Stimulated activated CD8-positive, alpha-beta memory T cell treated with anti-CD3 and anti-CD28 coated beads, Interleukin-15, amount 100 ng/mL, for 4 hours (primary cell): ENCODE measurements at regions not wholly inside any gene's neighbourhood (a gene's known extent, or its start where the extent isn't known, plus 50 kb on each side); places are given as distances from the start of the nearest gene placed in this dataset.

Experiments
- DNase-seq, 2 donors: peaks; one replicate each; pipeline ENCODE4 v3.0.0-alpha.2; 2020; ENCODE audit warnings: low read depth in 2 of 2

DNA sequence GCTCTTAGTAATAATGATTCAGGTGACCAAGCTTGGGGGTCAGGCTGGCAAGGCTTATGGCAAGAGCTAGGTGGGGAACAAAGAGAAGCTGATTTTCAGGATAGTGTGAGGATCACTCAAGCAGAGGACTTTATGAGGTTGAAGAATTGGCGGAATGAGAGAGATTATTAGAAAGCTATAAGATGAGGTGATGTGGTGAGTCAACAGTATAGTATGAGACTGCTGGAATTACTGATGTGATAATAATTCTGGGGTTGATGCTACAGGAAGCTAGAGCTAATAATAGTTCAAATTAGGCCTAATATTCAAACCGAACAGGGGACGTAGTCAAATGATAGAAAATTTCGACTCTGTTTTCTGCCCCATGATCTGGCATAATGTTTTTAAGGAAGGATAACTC is 2115.3 kb upstream of the PIK3C3 start:
- DNase-seq = no peak

DNA sequence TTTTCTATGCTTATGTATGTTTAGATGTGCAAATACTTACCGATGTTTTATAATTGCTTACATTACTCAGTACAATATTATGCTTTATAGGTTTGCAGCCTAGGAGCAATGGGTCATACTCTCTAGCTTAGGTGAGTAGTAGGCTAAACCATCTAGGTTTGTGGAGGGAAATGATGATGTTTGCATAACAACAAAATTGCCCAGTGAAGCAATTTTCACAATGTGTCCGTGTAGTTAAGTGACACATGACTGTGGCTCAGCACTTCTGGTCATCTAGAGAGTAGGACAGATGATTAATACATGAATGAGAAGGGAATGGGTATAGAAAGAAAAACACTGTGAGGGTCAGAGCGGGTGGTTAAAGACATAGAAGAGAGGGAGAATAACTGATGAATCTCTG is 2116.2 kb upstream of the PIK3C3 start:
- no peak for DNase-seq

DNA sequence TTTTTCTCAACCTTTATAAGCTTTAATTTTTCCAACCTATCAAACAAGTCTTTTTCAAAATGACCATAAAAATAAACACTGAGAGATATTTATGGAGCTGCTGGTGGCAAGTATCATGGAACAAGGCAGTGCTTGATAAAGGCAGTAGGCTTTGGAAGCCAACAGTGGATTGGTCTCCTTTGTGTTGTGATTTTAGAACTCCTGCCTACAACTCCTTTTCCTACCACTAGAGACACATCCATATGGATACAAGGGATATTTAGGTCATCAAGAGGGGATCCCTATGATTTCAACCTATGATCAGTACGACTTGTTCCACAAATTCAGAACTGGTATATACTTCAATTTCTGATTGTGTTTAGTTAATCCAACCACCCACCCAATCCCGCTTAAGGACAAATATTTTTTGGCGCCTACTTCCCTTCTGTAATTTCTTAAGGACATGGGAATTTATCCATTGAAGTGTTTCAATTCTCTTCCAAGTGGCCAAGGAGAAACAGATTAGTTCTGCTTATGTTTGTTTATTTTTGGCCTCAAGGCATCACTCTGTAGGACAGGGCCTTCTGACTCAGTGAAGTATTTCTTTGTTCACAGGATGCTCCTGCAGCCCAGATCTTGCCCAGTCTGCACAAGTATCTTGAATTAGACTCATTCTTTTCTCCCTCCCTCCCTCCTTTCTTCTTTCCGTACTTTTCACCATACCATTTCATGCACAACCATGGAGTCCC is 2119.6 kb upstream of the PIK3C3 start:
- DNase-seq = no peak

DNA sequence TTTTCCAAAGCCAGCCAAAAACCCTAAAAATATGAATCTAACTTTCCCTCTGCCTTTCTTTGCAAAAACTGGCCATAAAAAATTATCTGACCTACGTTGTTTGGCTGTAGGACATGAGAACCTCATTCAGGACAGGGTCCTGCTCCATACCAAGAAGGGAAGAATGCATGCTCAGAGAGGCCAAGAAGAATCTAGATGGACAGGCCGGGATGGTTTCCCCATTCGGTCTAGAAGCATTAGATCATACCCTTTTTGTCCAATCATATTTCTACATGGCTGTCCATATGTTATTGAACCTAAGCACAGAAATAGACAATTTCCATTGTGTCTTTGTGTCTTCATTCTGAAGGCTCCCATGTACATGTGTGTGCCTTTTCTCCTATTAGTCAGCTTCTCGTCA is 2120.4 kb upstream of the PIK3C3 start:
- no peak for DNase-seq

DNA sequence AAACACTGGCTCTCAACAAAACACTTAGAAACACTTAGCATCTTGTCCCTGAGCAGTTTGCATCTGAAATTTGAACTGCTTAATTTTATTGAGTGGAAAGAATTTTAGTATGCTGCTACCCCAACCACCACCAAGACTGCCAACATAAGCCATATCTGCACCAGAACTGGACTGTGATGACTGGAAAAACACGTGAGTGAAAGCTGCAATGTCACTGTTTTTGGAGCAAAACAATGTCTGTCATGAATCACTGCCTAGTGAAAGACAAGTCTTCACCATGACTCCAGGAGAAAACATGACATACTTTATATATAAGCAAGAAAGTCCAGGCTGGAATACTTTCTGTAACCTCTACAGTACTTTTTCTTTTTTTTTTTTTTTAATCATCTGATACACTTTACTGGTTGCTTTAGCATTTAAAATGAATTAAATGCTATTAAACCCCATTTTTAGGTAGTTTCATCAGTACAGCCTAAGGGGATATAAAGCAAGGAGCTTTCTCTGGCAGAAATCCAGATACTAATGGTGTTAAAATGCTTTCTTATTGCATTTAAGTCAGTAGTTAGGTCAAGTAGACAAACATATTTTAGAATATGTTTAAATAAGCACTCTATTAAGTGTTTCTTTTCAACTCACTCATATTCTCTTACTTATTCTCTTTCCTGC is 2129.4 kb upstream of the PIK3C3 start:
- DNase-seq = no peak

DNA sequence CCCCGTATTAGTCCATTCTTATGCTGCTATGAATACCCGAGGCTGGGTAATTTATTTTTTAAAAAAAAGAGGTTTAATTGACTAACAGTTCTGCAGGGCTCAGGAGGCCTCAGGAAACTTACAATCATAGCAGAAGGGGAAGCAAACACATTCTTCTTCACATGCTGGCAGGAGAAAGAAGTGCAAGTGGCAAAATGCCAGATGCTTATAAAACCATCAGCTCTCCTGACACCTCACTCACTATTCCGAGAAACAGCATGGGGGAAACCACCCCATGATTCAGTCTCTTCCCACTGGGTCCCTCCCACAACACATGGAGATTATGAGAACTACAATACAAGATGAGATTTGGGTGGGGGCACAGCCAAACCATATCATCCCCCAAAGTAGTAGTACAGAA is 2148.5 kb upstream of the PIK3C3 start:
- no peak for DNase-seq

DNA sequence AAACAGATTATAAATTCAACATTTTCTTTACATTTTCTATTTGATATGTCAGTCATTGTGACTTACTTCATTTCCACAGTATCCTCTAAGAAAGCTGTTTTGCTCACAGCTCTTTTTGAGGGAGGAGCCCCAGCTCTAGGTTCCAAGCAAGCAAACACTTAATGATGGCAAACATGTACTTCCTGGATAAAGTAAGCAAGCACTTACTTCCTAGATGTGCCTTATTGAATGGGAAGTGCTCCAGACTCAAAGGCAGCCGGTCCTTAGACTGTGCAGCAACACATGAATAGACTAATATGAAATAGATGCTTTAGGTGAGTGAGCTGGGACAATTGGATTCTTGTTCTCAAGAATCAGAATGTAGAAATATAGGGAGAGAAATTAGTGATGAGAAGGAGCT is 2149.8 kb upstream of the PIK3C3 start:
- no peak for DNase-seq

DNA sequence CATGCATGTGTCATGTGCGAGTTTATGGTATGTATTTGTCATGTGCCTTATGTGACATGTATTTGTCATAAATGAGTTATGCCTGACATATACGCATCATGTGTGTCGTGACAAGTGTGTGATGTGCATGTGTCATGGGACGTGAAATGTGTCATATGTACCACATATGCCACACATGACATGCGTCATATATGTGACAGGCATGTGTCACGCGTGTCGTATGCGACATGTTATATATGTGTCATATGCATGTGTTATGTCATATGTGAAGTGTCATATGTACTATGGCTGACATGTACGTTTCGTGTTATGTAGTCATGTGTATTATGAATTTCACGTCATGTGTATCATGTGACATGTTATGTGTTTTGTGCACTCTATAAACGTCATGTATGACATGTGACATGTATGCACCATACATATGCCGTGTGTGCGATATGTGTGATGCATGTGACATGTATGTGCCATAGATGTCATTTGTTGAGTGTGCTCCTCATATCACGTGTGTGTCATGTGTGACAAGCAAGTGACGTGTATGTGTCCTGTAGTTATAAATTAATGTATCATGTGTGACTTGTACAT is 2152.3 kb upstream of the PIK3C3 start:
- no peak for DNase-seq

DNA sequence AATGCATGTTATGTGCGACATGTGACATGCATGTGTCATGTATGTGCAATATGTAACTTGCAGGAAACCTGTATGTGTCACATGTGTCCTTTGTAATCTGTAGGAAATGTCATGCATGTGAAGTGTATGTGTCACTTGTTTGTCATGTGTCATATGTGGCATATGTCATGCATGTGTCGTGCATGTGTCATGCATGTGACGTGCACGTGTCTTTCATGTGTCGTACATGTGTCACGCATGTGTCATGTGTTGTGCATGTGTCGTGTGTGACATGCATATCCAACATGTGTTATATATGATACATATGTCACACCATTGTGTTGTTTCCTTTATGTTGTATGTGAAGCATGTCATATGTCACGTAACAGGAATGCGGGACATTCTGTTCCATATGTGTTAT is 2153.2 kb upstream of the PIK3C3 start:
- DNase-seq = no peak

DNA sequence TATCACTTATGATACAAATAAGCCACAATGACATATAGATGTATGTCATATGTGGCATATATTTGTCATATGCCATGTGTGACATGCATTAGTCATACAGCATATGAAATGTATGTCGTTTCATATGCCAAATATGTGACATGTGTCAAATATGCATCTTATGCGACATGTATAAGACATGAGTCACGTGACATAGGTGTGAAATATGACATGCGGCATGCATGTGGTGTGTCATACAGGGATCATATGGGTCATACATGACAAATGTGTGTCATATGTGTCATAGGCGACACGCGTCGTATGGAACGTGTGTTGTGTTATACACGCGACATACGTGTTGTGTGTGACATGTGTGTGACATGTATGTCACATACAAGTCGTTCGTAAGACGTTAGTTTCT is 2154.0 kb upstream of the PIK3C3 start:
- DNase-seq = no peak

DNA sequence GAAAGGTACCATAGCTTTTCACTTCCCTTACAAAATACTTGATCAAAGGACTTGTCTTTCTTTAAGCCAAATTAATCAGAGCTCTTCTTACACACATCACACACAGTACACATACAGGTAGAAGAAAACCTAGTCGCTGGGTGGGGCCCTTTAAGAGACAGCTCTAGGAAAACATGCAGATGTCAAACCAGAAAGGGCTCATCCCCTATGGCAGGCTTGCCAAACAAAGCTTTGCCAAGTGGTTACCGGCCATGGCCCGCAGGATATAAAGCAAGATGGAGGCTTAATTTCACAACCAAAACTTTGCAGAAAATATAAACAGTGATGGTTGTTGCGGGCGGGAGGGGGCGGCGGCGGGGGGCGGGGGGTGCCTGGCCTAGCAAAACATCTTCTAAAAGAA is 2156.0 kb upstream of the PIK3C3 start:
- no peak for DNase-seq

DNA sequence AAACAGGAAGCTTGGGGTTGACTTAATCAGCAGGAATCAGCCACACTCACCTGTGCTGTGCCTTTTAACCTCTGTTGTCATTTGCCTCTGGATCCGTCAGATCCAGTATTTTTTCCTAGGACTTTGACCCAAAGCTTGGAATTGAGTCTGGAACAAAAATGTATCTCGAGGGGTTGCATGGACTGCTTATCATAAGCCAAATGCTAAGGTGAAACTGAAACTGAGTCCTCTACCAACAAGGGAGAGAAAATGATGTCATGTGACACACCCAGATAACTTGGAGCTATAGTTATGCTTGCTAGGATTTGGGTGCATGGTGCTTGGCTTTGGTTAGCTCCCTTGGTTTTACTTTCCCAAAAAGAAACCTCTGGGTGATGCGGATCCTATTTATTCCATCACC is 2158.6 kb upstream of the PIK3C3 start:
- DNase-seq = no peak

DNA sequence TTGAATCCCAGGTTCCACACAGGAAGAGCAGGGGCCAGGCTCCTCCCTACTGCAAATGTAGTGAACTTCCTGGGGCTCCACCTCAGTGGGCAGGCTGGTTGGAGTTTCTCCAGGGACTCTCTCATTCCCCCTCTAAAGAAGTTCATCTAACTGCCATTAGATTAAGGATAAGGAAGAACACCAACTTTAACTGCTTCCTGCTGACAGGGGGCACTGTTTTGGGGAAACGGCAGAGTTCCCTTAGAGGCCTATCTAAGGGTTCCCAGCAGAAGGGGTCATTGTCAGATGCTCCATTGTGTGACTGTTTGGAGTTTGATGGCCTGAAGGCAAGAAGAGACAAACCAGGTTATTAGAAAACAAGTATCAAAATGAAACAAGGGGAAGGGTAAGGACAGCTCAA is 2159.7 kb upstream of the PIK3C3 start:
- DNase-seq = no peak

DNA sequence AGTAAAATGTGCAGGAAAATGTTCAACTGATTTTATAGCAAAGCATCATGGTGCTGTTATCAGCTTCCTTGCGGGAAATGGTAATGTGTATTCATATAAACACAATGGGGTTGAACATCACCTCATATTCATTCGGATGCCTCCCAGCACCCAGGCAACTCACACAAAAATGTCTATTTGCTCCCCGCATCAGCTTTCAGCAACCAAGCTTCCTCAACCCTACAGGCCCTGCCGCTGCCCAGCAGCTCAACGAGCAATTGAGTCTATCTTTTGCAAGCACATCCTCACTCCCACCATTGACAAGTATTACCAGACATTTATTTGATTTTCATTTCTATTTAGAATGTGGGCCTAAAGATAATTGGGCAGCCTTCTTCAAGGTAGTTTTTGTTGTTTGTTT is 2161.4 kb upstream of the PIK3C3 start:
- DNase-seq = no peak

DNA sequence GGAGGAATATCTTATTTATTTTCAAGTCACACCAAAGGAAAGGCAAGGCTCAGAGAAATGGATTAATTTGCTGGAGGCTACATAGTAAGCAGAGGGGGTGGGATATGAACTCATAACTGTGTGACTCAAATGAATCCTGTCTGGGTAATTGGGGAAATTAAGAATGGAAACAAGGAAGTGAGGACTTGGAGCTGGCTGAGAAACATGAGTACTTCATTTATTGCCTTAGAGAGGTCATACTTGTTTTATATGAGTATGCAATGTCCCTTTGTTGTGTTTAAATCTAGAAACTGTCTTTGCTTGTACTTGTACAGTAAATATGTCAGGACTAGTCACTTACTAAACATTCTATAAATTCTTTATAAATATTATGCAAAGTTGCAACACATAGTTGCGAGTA is 2166.7 kb upstream of the PIK3C3 start:
- DNase-seq = no peak

DNA sequence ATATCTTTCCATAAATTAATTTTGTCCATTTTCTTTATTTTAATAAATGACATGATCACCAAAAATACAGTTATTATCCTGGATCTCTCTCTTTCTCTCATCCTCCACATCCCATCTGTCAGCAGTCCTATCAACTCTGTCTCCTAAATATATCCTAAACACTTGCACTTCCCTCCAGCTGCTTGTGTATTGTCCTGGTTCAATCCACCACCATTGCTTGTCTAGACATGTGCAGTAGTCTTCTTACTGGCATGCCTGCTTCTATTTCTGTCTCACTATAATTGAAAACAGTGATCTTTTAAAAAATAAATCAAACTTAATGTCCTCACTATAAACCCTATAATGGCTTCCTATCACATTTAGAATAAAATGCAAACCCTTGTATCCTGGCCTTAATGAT is 2168.6 kb upstream of the PIK3C3 start:
- no peak for DNase-seq

DNA sequence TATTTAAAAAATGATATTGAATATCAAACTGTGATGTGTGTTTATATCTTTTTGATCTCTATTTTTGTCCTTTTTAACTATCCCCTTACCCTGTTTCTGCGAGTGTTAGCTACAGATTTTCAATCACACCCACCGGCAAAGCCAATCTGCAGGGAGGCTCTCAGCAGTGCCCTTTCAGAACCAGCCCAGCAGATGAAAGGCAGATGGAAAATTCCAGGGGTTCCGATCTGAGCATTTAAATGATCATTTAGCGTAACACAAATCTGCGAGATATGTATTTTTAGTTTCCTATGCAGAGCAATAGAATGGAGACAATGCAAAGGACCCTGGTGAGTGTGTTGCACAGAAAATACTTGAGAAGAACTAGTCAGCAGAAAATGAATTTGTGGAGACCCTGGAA is 2170.5 kb upstream of the PIK3C3 start:
- no peak for DNase-seq

DNA sequence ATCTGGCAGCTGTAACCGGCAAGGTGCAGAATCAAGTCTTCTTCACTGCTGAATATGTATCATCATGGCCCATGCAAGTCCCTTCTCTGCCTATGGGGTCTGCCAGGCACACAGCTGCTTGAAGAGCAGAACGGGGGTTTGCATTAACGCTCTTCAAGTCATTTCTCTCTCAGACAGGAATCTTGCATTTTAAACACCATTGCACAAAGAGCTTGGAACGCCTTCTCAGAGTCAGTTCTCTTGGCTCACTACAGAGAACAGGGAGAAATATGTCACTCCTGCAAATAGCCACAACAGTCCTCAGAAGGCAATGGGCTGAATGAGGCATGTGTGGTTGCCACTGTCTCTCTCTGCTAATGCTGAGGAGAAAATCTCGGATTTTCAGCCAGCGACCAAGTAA is 2173.5 kb upstream of the PIK3C3 start:
- no peak for DNase-seq

DNA sequence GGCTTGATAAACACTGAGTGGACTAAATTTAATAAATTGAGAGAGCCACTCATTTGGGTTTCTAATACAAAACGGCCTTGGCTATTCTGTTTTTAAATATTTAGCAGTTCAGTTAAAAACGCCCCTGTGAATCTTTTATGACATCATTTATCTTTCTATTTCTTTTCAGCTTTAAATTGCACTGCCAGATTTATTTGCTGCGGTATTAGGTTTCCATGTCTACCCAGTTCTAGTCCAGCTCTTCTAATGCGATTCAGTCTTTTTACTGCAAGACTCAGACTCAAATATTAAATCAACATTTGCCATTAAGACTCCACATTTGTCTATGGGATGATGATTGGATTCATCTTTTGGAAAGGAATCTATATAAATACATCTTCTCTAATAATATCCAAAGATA is 2174.3 kb upstream of the PIK3C3 start:
- DNase-seq = no peak

DNA sequence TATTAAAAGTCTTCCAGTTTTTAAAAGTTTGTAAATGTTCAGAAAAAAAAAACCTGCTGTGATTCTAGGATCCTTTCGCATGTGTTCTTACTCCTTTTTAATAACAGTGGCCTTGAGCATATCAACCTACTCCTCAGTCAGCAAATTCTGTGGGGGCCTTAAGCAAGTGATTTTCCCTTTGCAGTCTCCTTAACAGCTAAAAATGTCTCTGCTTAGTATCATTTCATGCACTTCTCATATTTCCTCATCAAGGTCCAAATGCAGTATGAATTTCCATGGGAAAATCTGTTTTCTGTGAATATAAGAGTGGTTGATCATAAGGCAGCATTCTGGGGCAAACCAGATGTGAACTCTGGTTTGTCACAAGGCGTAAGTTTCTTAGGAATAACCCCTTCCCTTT is 2175.1 kb upstream of the PIK3C3 start:
- no peak for DNase-seq

DNA sequence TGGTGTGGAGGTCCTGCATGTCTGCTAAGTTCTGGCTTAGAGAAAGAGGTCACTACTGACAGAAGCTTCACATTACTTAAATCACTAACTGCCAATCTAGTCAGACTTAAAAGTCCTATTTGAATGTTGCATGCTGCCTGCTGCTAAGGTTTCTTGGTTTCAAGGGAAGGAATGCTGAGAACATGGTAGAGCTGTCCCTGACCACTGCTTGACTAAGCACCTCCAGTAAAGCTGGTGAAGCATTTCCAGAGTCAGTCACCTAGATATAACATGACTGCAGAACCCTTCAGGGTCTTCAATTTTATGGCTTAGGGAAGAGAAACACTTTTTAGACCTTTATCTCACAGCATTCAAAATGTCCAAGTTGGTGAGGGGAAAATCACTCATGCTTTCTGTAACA is 2178.3 kb upstream of the PIK3C3 start:
- no peak for DNase-seq

DNA sequence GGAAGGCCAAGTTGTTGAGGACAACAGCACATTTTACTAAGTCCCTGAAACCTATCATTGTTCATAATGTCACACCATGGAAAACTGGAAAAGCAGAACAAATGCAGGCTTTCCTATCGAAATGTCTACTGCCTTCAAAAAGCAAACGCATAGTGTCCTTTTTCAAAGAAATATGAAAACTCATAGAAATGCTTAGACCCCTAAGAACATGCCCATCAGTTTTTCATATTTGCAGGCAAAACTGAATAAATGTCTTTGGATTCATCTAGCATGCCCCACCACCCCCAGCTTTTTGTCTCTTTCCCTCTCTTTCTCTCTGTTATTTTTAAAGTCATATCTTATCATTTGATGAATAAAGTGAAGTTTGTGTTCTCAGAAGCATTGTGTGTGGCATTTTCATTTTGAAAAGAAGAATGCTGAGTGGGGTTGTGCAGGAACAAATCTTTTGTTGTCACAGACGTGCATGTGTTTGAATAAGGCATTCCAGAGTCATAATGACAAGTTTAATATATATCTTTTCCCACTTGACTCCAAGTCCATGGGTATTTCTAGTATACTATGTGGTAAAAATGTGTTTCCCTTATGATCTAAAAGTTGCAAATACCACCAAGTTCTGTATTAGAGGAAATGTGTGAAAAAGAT is 2180.0 kb upstream of the PIK3C3 start:
- DNase-seq = no peak

DNA sequence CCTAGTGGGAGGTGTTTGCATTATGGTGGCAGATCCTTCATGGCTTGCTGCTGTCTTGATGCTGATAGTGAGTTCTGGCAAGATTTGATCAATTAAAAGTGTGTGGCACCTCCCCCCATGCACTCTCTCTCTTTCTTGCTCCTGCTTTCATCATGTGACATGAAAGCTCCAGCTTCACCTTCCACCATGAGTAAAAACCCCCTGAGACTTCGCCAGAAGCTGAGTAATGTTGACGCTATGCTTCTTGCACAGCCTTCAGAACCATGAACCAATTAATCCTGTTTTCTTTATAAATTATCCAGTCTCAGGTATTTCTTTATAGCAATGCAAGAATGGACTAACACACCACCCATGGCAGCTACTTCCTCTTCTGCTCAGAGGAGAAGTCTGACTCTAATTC is 2181.4 kb upstream of the PIK3C3 start:
- DNase-seq = no peak
